Stimulated activated CD4-positive, alpha-beta T cell treated with anti-CD3 and anti-CD28 coated beads, Interleukin-4, amount 100 ng/mL, for 24 hours (primary cell): ENCODE measurements at regions not wholly inside any gene's neighbourhood (a gene's known extent, or its start where the extent isn't known, plus 50 kb on each side); places are given as distances from the start of the nearest gene placed in this dataset.
"Not testable (repeated sequence)": the region's sequence is repeated elsewhere in the genome, so short reads cannot be mapped to it uniquely, and the experiment has no call there.

ENCODE experiments used
- DNase-seq: peaks from one replicate; pipeline ENCODE4 v3.0.0-alpha.2; 2020

- no peak for DNase-seq
Measured at GRCh38 chr14:31911160-31911559, 165.9 kb upstream of the ARHGAP5 start.

GRCh38 chr14:31913370-31913769, 163.7 kb upstream of the ARHGAP5 start:
- no peak for DNase-seq

GRCh38 chr14:31918289-31918688, 158.8 kb upstream of the ARHGAP5 start:
- not testable (repeated sequence) for DNase-seq

GRCh38 chr14:31920001-31920400, 157.1 kb upstream of the ARHGAP5 start:
- no peak for DNase-seq

- no peak for DNase-seq
Measured at GRCh38 chr14:31920989-31921650, 156.0 kb upstream of the ARHGAP5 start.

GRCh38 chr14:31921721-31922120, 155.4 kb upstream of the ARHGAP5 start:
- no peak for DNase-seq

GRCh38 chr14:31926123-31926522, 151.0 kb upstream of the ARHGAP5 start:
- DNase-seq, result peak; percentile 15

- DNase-seq, result no peak
Measured at GRCh38 chr14:31926652-31927347, 150.3 kb upstream of the ARHGAP5 start.

GRCh38 chr14:31927348-31927832, 149.7 kb upstream of the ARHGAP5 start:
- DNase-seq, result no peak

GRCh38 chr14:31930070-31930469, 147.0 kb upstream of the ARHGAP5 start:
- no peak for DNase-seq

GRCh38 chr14:31930493-31931240, 146.4 kb upstream of the ARHGAP5 start:
- DNase-seq, result no peak

- no peak for DNase-seq
Measured at GRCh38 chr14:31932675-31933074, 144.4 kb upstream of the ARHGAP5 start.

GRCh38 chr14:31933716-31934115, 143.4 kb upstream of the ARHGAP5 start:
- no peak for DNase-seq

- DNase-seq, result no peak
Measured at GRCh38 chr14:31934767-31935266, 142.3 kb upstream of the ARHGAP5 start.

GRCh38 chr14:31935391-31935790, 141.7 kb upstream of the ARHGAP5 start:
- no peak for DNase-seq

GRCh38 chr14:31936115-31936514, 141.0 kb upstream of the ARHGAP5 start:
- no peak for DNase-seq

GRCh38 chr14:31937730-31938346, 139.3 kb upstream of the ARHGAP5 start:
- peak; percentile 76 for DNase-seq

GRCh38 chr14:31939934-31940333, 137.2 kb upstream of the ARHGAP5 start:
- DNase-seq, result no peak

GRCh38 chr14:31941487-31941886, 135.6 kb upstream of the ARHGAP5 start:
- no peak for DNase-seq

- DNase-seq, result no peak
Measured at GRCh38 chr14:31942166-31942841, 134.8 kb upstream of the ARHGAP5 start.

GRCh38 chr14:31943217-31943799, 133.8 kb upstream of the ARHGAP5 start:
- no peak for DNase-seq

- DNase-seq, result no peak
Measured at GRCh38 chr14:31943861-31944255, 133.2 kb upstream of the ARHGAP5 start.
